Occipital lobe (tissue), 1 donor: ENCODE measurements at regions not wholly inside any gene's neighbourhood (a gene's known extent, or its start where the extent isn't known, plus 50 kb on each side); places are given as distances from the start of the nearest gene placed in this dataset.

Experiments
- DNase-seq: peaks from one replicate; lab custom pipeline; 2025; lab: John Stamatoyannopoulos, UW

- no peak for DNase-seq
Measured at GRCh38 chr22:49607821-49608220, 219.9 kb downstream of the BRD1 start.

- no peak for DNase-seq
Measured at GRCh38 chr22:49606562-49607290, 220.9 kb downstream of the BRD1 start.

- no peak for DNase-seq
Measured at GRCh38 chr22:49604732-49605302, 222.9 kb downstream of the BRD1 start.

GRCh38 chr22:49603016-49603415, 224.7 kb downstream of the BRD1 start:
- DNase-seq = no peak

- DNase-seq = no peak
Measured at GRCh38 chr22:49602481-49602880, 225.2 kb downstream of the BRD1 start.

GRCh38 chr22:49601614-49602321, 225.9 kb downstream of the BRD1 start:
- no peak for DNase-seq

GRCh38 chr22:49600891-49601431, 226.7 kb downstream of the BRD1 start:
- DNase-seq = no peak

- DNase-seq = no peak
Measured at GRCh38 chr22:49600468-49600867, 227.2 kb downstream of the BRD1 start.

GRCh38 chr22:49599691-49600455, 227.8 kb downstream of the BRD1 start:
- no peak for DNase-seq

- DNase-seq = no peak
Measured at GRCh38 chr22:49599039-49599438, 228.6 kb downstream of the BRD1 start.

- DNase-seq = no peak
Measured at GRCh38 chr22:49598338-49598737, 229.3 kb downstream of the BRD1 start.

GRCh38 chr22:49597428-49598039, 230.1 kb downstream of the BRD1 start:
- no peak for DNase-seq

GRCh38 chr22:49595465-49596078, 232.1 kb downstream of the BRD1 start:
- no peak for DNase-seq

- no peak for DNase-seq
Measured at GRCh38 chr22:49594078-49594477, 233.6 kb downstream of the BRD1 start.

GRCh38 chr22:49593509-49593908, 234.2 kb downstream of the BRD1 start:
- DNase-seq = no peak

- DNase-seq = no peak
Measured at GRCh38 chr22:49592780-49593501, 234.7 kb downstream of the BRD1 start.

- DNase-seq = no peak
Measured at GRCh38 chr22:49590851-49591445, 236.7 kb downstream of the BRD1 start.

- DNase-seq = no peak
Measured at GRCh38 chr22:49590381-49590780, 237.3 kb downstream of the BRD1 start.

- DNase-seq = no peak
Measured at GRCh38 chr22:49589811-49590210, 237.9 kb downstream of the BRD1 start.

GRCh38 chr22:49589301-49589700, 238.4 kb downstream of the BRD1 start:
- DNase-seq = no peak
